Lower leg skin (tissue), 4 donors: ENCODE measurements at regions not wholly inside any gene's neighbourhood (a gene's known extent, or its start where the extent isn't known, plus 50 kb on each side); places are given as distances from the start of the nearest gene placed in this dataset.

Experiments used
- DNase-seq, 2 donors: peaks; one replicate each; pipeline ENCODE4 v3.0.0-alpha.2; 2019; ENCODE audit warnings: low spot score in 2 of 2
- H3K4me3 ChIP-seq: fragments of 200-600 bp; sonication (generic); 2 replicates; pipeline ENCODE4 v1.5.1; 2017; ENCODE audit warnings: mild to moderate bottlenecking, low read depth; ENCODE audit not compliant: poor library complexity, severe bottlenecking
- CTCF ChIP-seq, 3 donors: fragments of 450-650 bp; IDR thresholded peaks; one replicate each; pipeline ENCODE4 v1.5.1; 2016; ENCODE audit warnings: antibody characterized with exemption in 3 of 3, mild to moderate bottlenecking in 3 of 3, moderate library complexity in 2 of 3
- POLR2A ChIP-seq, 2 donors: fragments of 450-650 bp; IDR thresholded peaks; one replicate each; pipeline ENCODE4 v1.6.1; 2016 to 2017; ENCODE audit warnings: antibody characterized with exemption in 2 of 2, mild to moderate bottlenecking in 1 of 2, moderate library complexity in 1 of 2
- WGBS, 2 donors: methylation state at CpG; one replicate each; pipeline ENCODE4 v1.1.5; 2018; 5-methylcytosine and 5-hydroxymethylcytosine counted together
- intact Hi-C: fragments of 100-400 bp; cut with DNase I; formaldehyde crosslinking; loops from one replicate; pipeline ENCODE4 v1.15.0; 2023; ENCODE audit warnings: low total_unique reads

GRCh38 chr6:105839266-105839665 lies 246.9 kb upstream of the PRDM1 start:
- no peak for DNase-seq
- intact Hi-C loops: no loop called here
- no peak overlapping the region for H3K4me3 ChIP-seq
- TF ChIP-seq POLR2A (IDR thresholded peaks at IDR 0.05): no peak
- TF ChIP-seq CTCF (IDR thresholded peaks at IDR 0.05): no peak

- DNase-seq: no peak
- WGBS, 2 donors: 20 to 43% methylated on average over 1 of the region's 1 CpG
- H3K4me3 ChIP-seq: no peak overlapping the region
- intact Hi-C loops: no loop called here
- no peak for TF ChIP-seq CTCF (IDR thresholded peaks at IDR 0.05)
- TF ChIP-seq POLR2A (IDR thresholded peaks at IDR 0.05): no peak
Observed at GRCh38 chr6:105838171-105838570, 248.0 kb upstream of the PRDM1 start.

DNA sequence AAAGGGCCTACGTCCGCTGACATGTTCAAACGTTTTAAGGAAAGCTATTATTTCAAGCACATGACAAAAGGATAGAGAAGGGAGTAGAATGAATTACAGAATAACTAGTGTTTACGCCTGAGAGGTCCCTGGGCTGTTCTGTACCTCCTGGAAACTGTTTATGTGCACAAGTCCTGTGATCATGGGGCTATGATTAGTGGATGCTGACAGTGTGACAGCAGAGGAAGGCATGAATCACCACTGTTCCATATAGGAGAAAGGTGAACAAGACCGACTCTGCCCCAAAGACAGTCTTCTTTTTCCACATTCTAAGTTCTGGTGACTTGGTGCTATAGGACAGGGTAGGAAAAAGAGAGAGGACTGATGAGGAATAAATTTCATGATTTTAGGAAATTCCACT lies 249.2 kb upstream of the PRDM1 start:
- 91 to 93% methylated on average over 5 of the region's 5 CpGs for WGBS, 2 donors
- no peak overlapping the region for H3K4me3 ChIP-seq
- DNase-seq: no peak
- intact Hi-C loops: no loop called here
- TF ChIP-seq POLR2A (IDR thresholded peaks at IDR 0.05) (no peak), CTCF (IDR thresholded peaks at IDR 0.05) (no peak)

- intact Hi-C loops: no loop called here
- no peak overlapping the region for H3K4me3 ChIP-seq
- TF ChIP-seq POLR2A (IDR thresholded peaks at IDR 0.05): no peak
- no peak for TF ChIP-seq CTCF (IDR thresholded peaks at IDR 0.05)
- DNase-seq: no peak
- WGBS, 2 donors: 96 to 97% methylated on average over 5 of the region's 5 CpGs
Observed at GRCh38 chr6:105836379-105836778, 249.8 kb upstream of the PRDM1 start.

DNA sequence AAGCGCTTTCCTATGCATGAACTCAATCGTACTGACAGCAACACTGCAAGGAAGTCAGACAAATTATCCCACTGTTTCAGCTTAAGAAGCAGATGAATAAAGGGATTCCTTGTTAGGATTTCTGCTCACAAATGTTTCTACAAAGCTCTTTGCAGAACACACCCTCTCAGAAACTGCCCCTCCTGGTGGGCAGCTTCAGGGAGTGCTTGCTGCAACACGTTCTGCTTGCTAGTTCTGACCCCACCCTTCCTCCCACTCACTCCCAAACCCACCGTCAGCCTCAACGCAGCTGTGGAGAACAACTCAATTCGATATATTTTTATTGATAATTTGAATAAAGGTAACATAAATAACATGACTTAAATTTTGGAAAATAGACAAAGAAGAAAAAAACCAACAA lies 250.8 kb upstream of the PRDM1 start:
- no peak for DNase-seq
- intact Hi-C loops: no loop called here
- TF ChIP-seq CTCF (IDR thresholded peaks at IDR 0.05) (no peak), POLR2A (IDR thresholded peaks at IDR 0.05) (no peak)
- H3K4me3 ChIP-seq: no peak overlapping the region
- WGBS, 2 donors: 44 to 51% methylated on average over 6 of the region's 6 CpGs
